ENCODE measurements at regions not wholly inside any gene's neighbourhood (a gene's known extent, or its start where the extent isn't known, plus 50 kb on each side); places are given as distances from the start of the nearest gene placed in this dataset.
A peak's percentile ranks its signal among the peaks of the same experiment; 100 is the strongest.
"Not testable (repeated sequence)": the region's sequence is repeated elsewhere in the genome, so short reads cannot be mapped to it uniquely, and the experiment has no call there.

GRCh38 chr7:106566672-106567071 lies 94.3 kb downstream of the CCDC71L start:
- DNase-seq = no peak
- intact Hi-C loops (cut with micrococcal nuclease) = no loop called here
- H3K4me1 Mint-ChIP-seq (ENCODE audit: low read depth) = peaks cover 21% of the 10 kb centered on the region
- CTCF ChIA-PET = no interaction called here
- H3K36me3 Mint-ChIP-seq (ENCODE audit: low read depth) = peaks cover 3% of the 10 kb centered on the region
- H3K27ac Mint-ChIP-seq = no peak overlapping the region
- H3K27me3 Mint-ChIP-seq (ENCODE audit: low read depth) = peaks cover 8% of the 10 kb centered on the region
- no peak overlapping the region for H3K4me3 Mint-ChIP-seq
- peaks cover 4% of the 10 kb centered on the region for H3K9me3 Mint-ChIP-seq

- CTCF ChIA-PET = no interaction called here
- DNase-seq = no peak
- intact Hi-C loops (cut with micrococcal nuclease) = no loop called here
- Mint-ChIP-seq H3K9me3 (peaks cover 4% of the 10 kb centered on the region), H3K36me3 (ENCODE audit: low read depth) (peaks cover 3% of the 10 kb centered on the region), H3K27me3 (ENCODE audit: low read depth) (peaks cover 8% of the 10 kb centered on the region), H3K27ac (no peak overlapping the region), H3K4me3 (no peak overlapping the region), H3K4me1 (ENCODE audit: low read depth) (peaks cover 25% of the 10 kb centered on the region)
These were observed 94.8 kb downstream of the CCDC71L start for GRCh38 chr7:106566196-106566595.

- no peak overlapping the region for H3K4me3 Mint-ChIP-seq
These were observed 95.5 kb downstream of the CCDC71L start for GRCh38 chr7:106565428-106565827.

GRCh38 chr7:106563466-106564150 lies 97.3 kb downstream of the CCDC71L start:
- CTCF ChIA-PET = no interaction called here
- H3K36me3 Mint-ChIP-seq (ENCODE audit: low read depth) = no peaks in the 10 kb centered on the region
- peaks cover 11% of the 10 kb centered on the region for H3K4me1 Mint-ChIP-seq (ENCODE audit: low read depth)
- H3K9me3 Mint-ChIP-seq = peaks cover 3% of the 10 kb centered on the region
- H3K27ac Mint-ChIP-seq = no peak overlapping the region
- peaks cover 5% of the 10 kb centered on the region for H3K27me3 Mint-ChIP-seq (ENCODE audit: low read depth)
- no peak for DNase-seq
- no peak overlapping the region for H3K4me3 Mint-ChIP-seq
- intact Hi-C loops (cut with micrococcal nuclease) = no loop called here

More at GRCh38 chr7:106565428-106565827, 95.5 kb downstream of the CCDC71L start:
- no peak for DNase-seq
- peaks cover 3% of the 10 kb centered on the region for H3K36me3 Mint-ChIP-seq (ENCODE audit: low read depth)
- CTCF ChIA-PET = no interaction called here
- peaks cover 21% of the 10 kb centered on the region for H3K4me1 Mint-ChIP-seq (ENCODE audit: low read depth)
- H3K27me3 Mint-ChIP-seq (ENCODE audit: low read depth) = peaks cover 5% of the 10 kb centered on the region
- peaks cover 4% of the 10 kb centered on the region for H3K9me3 Mint-ChIP-seq
- no peak overlapping the region for H3K27ac Mint-ChIP-seq
- intact Hi-C loops (cut with micrococcal nuclease) = no loop called here

- CTCF ChIA-PET = no interaction called here
- DNase-seq = no peak
- intact Hi-C loops (cut with micrococcal nuclease) = no loop called here
- Mint-ChIP-seq H3K4me3 (no peak overlapping the region), H3K4me1 (ENCODE audit: low read depth) (peaks cover 7% of the 10 kb centered on the region), H3K36me3 (ENCODE audit: low read depth) (no peaks in the 10 kb centered on the region), H3K27ac (no peak overlapping the region), H3K9me3 (peaks cover 3% of the 10 kb centered on the region), H3K27me3 (ENCODE audit: low read depth) (peaks cover 5% of the 10 kb centered on the region)
These were observed 98.1 kb downstream of the CCDC71L start for GRCh38 chr7:106562711-106563366.

GRCh38 chr7:106561666-106562411 lies 99.1 kb downstream of the CCDC71L start:
- peaks cover 4% of the 10 kb centered on the region for H3K27me3 Mint-ChIP-seq (ENCODE audit: low read depth)
- H3K4me3 Mint-ChIP-seq = no peak overlapping the region
- H3K36me3 Mint-ChIP-seq (ENCODE audit: low read depth) = no peaks in the 10 kb centered on the region
- peaks cover 3% of the 10 kb centered on the region for H3K9me3 Mint-ChIP-seq
- intact Hi-C loops (cut with micrococcal nuclease) = loop anchor here (2.0 kb wide), 1 partner anchor 37 kb away; no protein-coding TSS in a partner anchor
- DNase-seq = peak; percentile 21
- no peak overlapping the region for H3K27ac Mint-ChIP-seq
- CTCF ChIA-PET = interaction anchor here (0.5 to 1.4 kb wide), 2 partner anchors 19 to 97 kb away, joined by 3 to 4 read pairs; no protein-coding TSS in a partner anchor
- peaks cover 7% of the 10 kb centered on the region for H3K4me1 Mint-ChIP-seq (ENCODE audit: low read depth)

GRCh38 chr7:106561151-106561550 lies 99.8 kb downstream of the CCDC71L start:
- Mint-ChIP-seq H3K4me3 (no peak overlapping the region), H3K36me3 (ENCODE audit: low read depth) (no peaks in the 10 kb centered on the region), H3K27ac (no peak overlapping the region), H3K9me3 (peaks cover 3% of the 10 kb centered on the region), H3K4me1 (ENCODE audit: low read depth) (peaks cover 7% of the 10 kb centered on the region), H3K27me3 (ENCODE audit: low read depth) (peaks cover 4% of the 10 kb centered on the region)
- CTCF ChIA-PET = interaction anchor here (1.4 kb wide), 1 partner anchor 98 kb away, joined by 4 read pairs; no protein-coding TSS in a partner anchor
- intact Hi-C loops (cut with micrococcal nuclease) = loop anchor here (2.0 kb wide), 1 partner anchor 38 kb away; no protein-coding TSS in a partner anchor
- no peak for DNase-seq

GRCh38 chr7:106560482-106560881 lies 100.5 kb downstream of the CCDC71L start:
- peaks cover 4% of the 10 kb centered on the region for H3K27me3 Mint-ChIP-seq (ENCODE audit: low read depth)
- no peak overlapping the region for H3K4me3 Mint-ChIP-seq
- peaks cover 3% of the 10 kb centered on the region for H3K9me3 Mint-ChIP-seq
- H3K4me1 Mint-ChIP-seq (ENCODE audit: low read depth) = peaks cover 7% of the 10 kb centered on the region
- CTCF ChIA-PET = interaction anchor here (1.4 kb wide), 1 partner anchor 99 kb away, joined by 4 read pairs; no protein-coding TSS in a partner anchor
- no peak for DNase-seq
- H3K27ac Mint-ChIP-seq = no peak overlapping the region
- intact Hi-C loops (cut with micrococcal nuclease) = loop anchor here (2.0 kb wide), 1 partner anchor 38 kb away; no protein-coding TSS in a partner anchor
- no peaks in the 10 kb centered on the region for H3K36me3 Mint-ChIP-seq (ENCODE audit: low read depth)

GRCh38 chr7:106556244-106556643 lies 104.7 kb downstream of the CCDC71L start:
- H3K4me3 Mint-ChIP-seq; H3K36me3 Mint-ChIP-seq (ENCODE audit: low read depth); H3K27me3 Mint-ChIP-seq (ENCODE audit: low read depth); intact Hi-C loops (cut with micrococcal nuclease); H3K9me3 Mint-ChIP-seq; H3K4me1 Mint-ChIP-seq (ENCODE audit: low read depth); DNase-seq; H3K27ac Mint-ChIP-seq: not testable (repeated sequence)
- CTCF ChIA-PET = interaction anchor here (0.8 kb wide), 1 partner anchor 13 kb away, joined by 3 read pairs; no protein-coding TSS in a partner anchor

GRCh38 chr7:106554623-106555022 lies 106.3 kb downstream of the CCDC71L start:
- H3K27ac Mint-ChIP-seq; intact Hi-C loops (cut with micrococcal nuclease); DNase-seq; H3K27me3 Mint-ChIP-seq (ENCODE audit: low read depth); H3K36me3 Mint-ChIP-seq (ENCODE audit: low read depth); H3K4me3 Mint-ChIP-seq; CTCF ChIA-PET; H3K9me3 Mint-ChIP-seq; H3K4me1 Mint-ChIP-seq (ENCODE audit: low read depth): not testable (repeated sequence)

- Mint-ChIP-seq H3K36me3 (ENCODE audit: low read depth) (no peaks in the 10 kb centered on the region), H3K4me3 (no peak overlapping the region), H3K27me3 (ENCODE audit: low read depth) (peaks cover 2% of the 10 kb centered on the region), H3K4me1 (ENCODE audit: low read depth) (no peaks in the 10 kb centered on the region), H3K9me3 (peaks cover 4% of the 10 kb centered on the region), H3K27ac (no peak overlapping the region)
- intact Hi-C loops (cut with micrococcal nuclease) = no loop called here
- CTCF ChIA-PET = no interaction called here
- DNase-seq = no peak
These were observed 107.5 kb downstream of the CCDC71L start for GRCh38 chr7:106553446-106553836.

GRCh38 chr7:106552645-106553445 lies 108.1 kb downstream of the CCDC71L start:
- Mint-ChIP-seq H3K4me3 (no peak overlapping the region), H3K27ac (no peak overlapping the region), H3K4me1 (ENCODE audit: low read depth) (no peaks in the 10 kb centered on the region), H3K36me3 (ENCODE audit: low read depth) (no peaks in the 10 kb centered on the region), H3K27me3 (ENCODE audit: low read depth) (peaks cover 2% of the 10 kb centered on the region), H3K9me3 (peaks cover 4% of the 10 kb centered on the region)
- intact Hi-C loops (cut with micrococcal nuclease) = no loop called here
- DNase-seq = no peak
- CTCF ChIA-PET = interaction anchor here (2.6 kb wide), 1 partner anchor 11 kb away, joined by 12 read pairs; no protein-coding TSS in a partner anchor

Measured in activated naive CD4-positive, alpha-beta T cell treated with anti-CD3 and anti-CD28 coated beads for 36 hours (primary cell).